Progenitor cell of endocrine pancreas (in vitro differentiated cells): ENCODE measurements at regions not wholly inside any gene's neighbourhood (a gene's known extent, or its start where the extent isn't known, plus 50 kb on each side); places are given as distances from the start of the nearest gene placed in this dataset.

ENCODE experiments used
- DNase-seq: peaks from one replicate; pipeline ENCODE4 v3.0.0; 2021; ENCODE audit warnings: low spot score; ENCODE audit not compliant: unreplicated experiment
- H3K27ac Mint-ChIP-seq: 2 replicates; pipeline ENCODE4 v1.8.0; 2021; ENCODE audit warnings: mild to moderate bottlenecking, moderate library complexity, mixed read lengths
- H3K27me3 Mint-ChIP-seq: 2 replicates; pipeline ENCODE4 v1.8.0; 2021; ENCODE audit warnings: mixed read lengths
- H3K36me3 Mint-ChIP-seq: 2 replicates; pipeline ENCODE4 v1.8.0; 2022; ENCODE audit warnings: mixed read lengths; ENCODE audit not compliant: insufficient read depth
- H3K4me1 Mint-ChIP-seq: 2 replicates; pipeline ENCODE4 v1.8.0; 2021; ENCODE audit warnings: low read depth, mixed read lengths
- H3K4me3 Mint-ChIP-seq: 2 replicates; pipeline ENCODE4 v1.8.0; 2021; ENCODE audit warnings: low read depth, mild to moderate bottlenecking, moderate library complexity, mixed read lengths
- H3K9me3 Mint-ChIP-seq: 2 replicates; pipeline ENCODE4 v1.8.0; 2021; ENCODE audit warnings: low read depth, mixed read lengths
- TF ChIP-seq, protein P1 (sequence below): fragments of 200-600 bp; sonication (generic); IDR thresholded peaks from one replicate; pipeline ENCODE4 v1.5.0; 2021; ENCODE audit warnings: antibody characterized with exemption, mild to moderate bottlenecking; ENCODE audit not compliant: unreplicated experiment

DNA sequence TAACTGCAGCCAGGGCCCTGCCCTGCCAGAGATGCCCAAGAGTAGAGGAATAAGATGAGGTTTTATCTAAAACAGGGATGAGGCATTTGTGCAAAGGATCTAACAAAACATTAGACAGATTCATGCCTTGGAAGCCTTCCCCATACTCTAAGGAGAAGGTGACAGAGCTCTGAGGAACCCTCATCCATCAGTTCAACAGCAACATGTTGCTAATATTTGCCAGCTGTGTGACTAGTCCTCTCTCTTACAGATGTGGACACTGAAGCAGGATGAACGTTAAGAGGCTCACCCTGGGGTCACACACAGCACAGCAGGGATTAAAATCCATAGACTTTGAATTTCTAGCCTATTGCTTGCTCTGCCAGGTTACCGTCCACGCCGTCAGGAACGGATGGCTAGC is 99.0 kb downstream of the ZBTB18 start:
- Mint-ChIP-seq H3K4me1 (peaks cover 2% of the 10 kb centered on the region), H3K4me3 (no peak overlapping the region), H3K27ac (no peak overlapping the region), H3K36me3 (no peaks in the 10 kb centered on the region), H3K27me3 (peaks cover 5% of the 10 kb centered on the region), H3K9me3 (no peaks in the 10 kb centered on the region)
- TF ChIP-seq, protein P1, sequence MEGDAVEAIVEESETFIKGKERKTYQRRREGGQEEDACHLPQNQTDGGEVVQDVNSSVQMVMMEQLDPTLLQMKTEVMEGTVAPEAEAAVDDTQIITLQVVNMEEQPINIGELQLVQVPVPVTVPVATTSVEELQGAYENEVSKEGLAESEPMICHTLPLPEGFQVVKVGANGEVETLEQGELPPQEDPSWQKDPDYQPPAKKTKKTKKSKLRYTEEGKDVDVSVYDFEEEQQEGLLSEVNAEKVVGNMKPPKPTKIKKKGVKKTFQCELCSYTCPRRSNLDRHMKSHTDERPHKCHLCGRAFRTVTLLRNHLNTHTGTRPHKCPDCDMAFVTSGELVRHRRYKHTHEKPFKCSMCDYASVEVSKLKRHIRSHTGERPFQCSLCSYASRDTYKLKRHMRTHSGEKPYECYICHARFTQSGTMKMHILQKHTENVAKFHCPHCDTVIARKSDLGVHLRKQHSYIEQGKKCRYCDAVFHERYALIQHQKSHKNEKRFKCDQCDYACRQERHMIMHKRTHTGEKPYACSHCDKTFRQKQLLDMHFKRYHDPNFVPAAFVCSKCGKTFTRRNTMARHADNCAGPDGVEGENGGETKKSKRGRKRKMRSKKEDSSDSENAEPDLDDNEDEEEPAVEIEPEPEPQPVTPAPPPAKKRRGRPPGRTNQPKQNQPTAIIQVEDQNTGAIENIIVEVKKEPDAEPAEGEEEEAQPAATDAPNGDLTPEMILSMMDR: no peak
- DNase-seq: no peak

GRCh38 chr1:244150665-244151064 is 99.6 kb downstream of the ZBTB18 start:
- TF ChIP-seq, protein P1: no peak
- peaks cover 2% of the 10 kb centered on the region for H3K4me1 Mint-ChIP-seq
- H3K27ac Mint-ChIP-seq: no peak overlapping the region
- DNase-seq: no peak
- no peaks in the 10 kb centered on the region for H3K9me3 Mint-ChIP-seq
- H3K4me3 Mint-ChIP-seq: no peak overlapping the region
- no peaks in the 10 kb centered on the region for H3K36me3 Mint-ChIP-seq
- peaks cover 5% of the 10 kb centered on the region for H3K27me3 Mint-ChIP-seq

GRCh38 chr1:244151537-244151936 is 100.5 kb downstream of the ZBTB18 start:
- Mint-ChIP-seq H3K4me3 (no peak overlapping the region), H3K9me3 (no peaks in the 10 kb centered on the region), H3K27ac (no peak overlapping the region), H3K36me3 (no peaks in the 10 kb centered on the region), H3K27me3 (peaks cover 5% of the 10 kb centered on the region), H3K4me1 (peaks cover 2% of the 10 kb centered on the region)
- TF ChIP-seq, protein P1: no peak
- no peak for DNase-seq

GRCh38 chr1:244154508-244154871 is 103.4 kb downstream of the ZBTB18 start:
- no peak overlapping the region for H3K27ac Mint-ChIP-seq
- H3K27me3 Mint-ChIP-seq: peaks cover 5% of the 10 kb centered on the region
- no peaks in the 10 kb centered on the region for H3K9me3 Mint-ChIP-seq
- H3K36me3 Mint-ChIP-seq: no peaks in the 10 kb centered on the region
- TF ChIP-seq, protein P1: no peak
- H3K4me3 Mint-ChIP-seq: no peak overlapping the region
- no peak for DNase-seq
- peaks cover 2% of the 10 kb centered on the region for H3K4me1 Mint-ChIP-seq

GRCh38 chr1:244154872-244155531 is 103.9 kb downstream of the ZBTB18 start:
- H3K27ac Mint-ChIP-seq: no peak overlapping the region
- peaks cover 2% of the 10 kb centered on the region for H3K4me1 Mint-ChIP-seq
- no peak for DNase-seq
- no peaks in the 10 kb centered on the region for H3K9me3 Mint-ChIP-seq
- peaks cover 5% of the 10 kb centered on the region for H3K27me3 Mint-ChIP-seq
- no peaks in the 10 kb centered on the region for H3K36me3 Mint-ChIP-seq
- TF ChIP-seq, protein P1: no peak
- no peak overlapping the region for H3K4me3 Mint-ChIP-seq
